Activated CD8-positive, alpha-beta memory T cell treated with anti-CD3 and anti-CD28 coated beads for 24 hours (primary cell): ENCODE measurements at regions not wholly inside any gene's neighbourhood (a gene's known extent, or its start where the extent isn't known, plus 50 kb on each side); places are given as distances from the start of the nearest gene placed in this dataset.
"Not testable (repeated sequence)": the region's sequence is repeated elsewhere in the genome, so short reads cannot be mapped to it uniquely, and the experiment has no call there.

Experiments
- DNase-seq: peaks from one replicate; pipeline ENCODE4 v3.0.0-alpha.2; 2020

GRCh38 chr11:82191695-82192094, 542.0 kb downstream of the FAM181B start:
- no peak for DNase-seq

GRCh38 chr11:82185925-82186324, 547.7 kb downstream of the FAM181B start:
- no peak for DNase-seq

GRCh38 chr11:82184966-82185365, 548.7 kb downstream of the FAM181B start:
- no peak for DNase-seq

GRCh38 chr11:82183346-82183745, 550.3 kb downstream of the FAM181B start:
- DNase-seq: no peak

- not testable (repeated sequence) for DNase-seq
Observed at GRCh38 chr11:82182697-82183096, 551.0 kb downstream of the FAM181B start.

- DNase-seq: not testable (repeated sequence)
Observed at GRCh38 chr11:82181796-82182195, 551.9 kb downstream of the FAM181B start.

- DNase-seq: no peak
Observed at GRCh38 chr11:82176945-82177344, 556.7 kb downstream of the FAM181B start.

- DNase-seq: no peak
Observed at GRCh38 chr11:82176365-82176764, 557.3 kb downstream of the FAM181B start.

GRCh38 chr11:82174610-82175009, 559.1 kb downstream of the FAM181B start:
- DNase-seq: no peak

GRCh38 chr11:82146789-82147188, 586.9 kb downstream of the FAM181B start:
- DNase-seq: no peak

GRCh38 chr11:82118946-82119345, 614.7 kb downstream of the FAM181B start:
- DNase-seq: no peak

GRCh38 chr11:82117362-82117761, 616.3 kb downstream of the FAM181B start:
- DNase-seq: no peak

- no peak for DNase-seq
Observed at GRCh38 chr11:82105331-82105998, 628.2 kb downstream of the FAM181B start.

- DNase-seq: no peak
Observed at GRCh38 chr11:82092904-82093303, 640.8 kb downstream of the FAM181B start.

- no peak for DNase-seq
Observed at GRCh38 chr11:82089426-82089825, 644.2 kb downstream of the FAM181B start.

- no peak for DNase-seq
Observed at GRCh38 chr11:82085493-82085892, 648.2 kb downstream of the FAM181B start.

GRCh38 chr11:82082976-82083375, 650.7 kb downstream of the FAM181B start:
- DNase-seq: no peak

GRCh38 chr11:82080160-82080559, 653.5 kb downstream of the FAM181B start:
- DNase-seq: no peak

- DNase-seq: no peak
Observed at GRCh38 chr11:82076126-82076525, 657.5 kb downstream of the FAM181B start.

- DNase-seq: no peak
Observed at GRCh38 chr11:82059505-82059904, 674.2 kb downstream of the FAM181B start.

GRCh38 chr11:82056450-82056849, 677.2 kb downstream of the FAM181B start:
- DNase-seq: no peak

- no peak for DNase-seq
Observed at GRCh38 chr11:82049199-82049598, 684.5 kb downstream of the FAM181B start.

- no peak for DNase-seq
Observed at GRCh38 chr11:82047200-82047599, 686.5 kb downstream of the FAM181B start.

- no peak for DNase-seq
Observed at GRCh38 chr11:82046778-82047177, 686.9 kb downstream of the FAM181B start.

- no peak for DNase-seq
Observed at GRCh38 chr11:82045748-82046457, 687.8 kb downstream of the FAM181B start.
